HepG2 (cell line): ENCODE measurements at regions not wholly inside any gene's neighbourhood (a gene's known extent, or its start where the extent isn't known, plus 50 kb on each side); places are given as distances from the start of the nearest gene placed in this dataset.

Experiments
- ATAC-seq: fragments of 200-7000 bp; cut with Tn5 transposase; 3 replicates; pipeline ENCODE4 v1.9.1; 2020; ENCODE audit warnings: mild to moderate bottlenecking, moderate library complexity
- BruUV-seq: library from RNA; stranded (reverse); fragments of 400-500 nt; replicated peaks from 2 replicates; lab custom pipeline; 2021; lab: Mats Ljungman, UMichigan
- CTCF ChIA-PET: fragments of 300-600 bp; formaldehyde crosslinking; extraction: SDS; loops from one replicate; lab custom pipeline; 2021; ENCODE audit warnings: low total read pairs, inconsistent platforms, low intra/inter-chr PET ratio; lab: Yijun Ruan, JAX
- POLR2A ChIA-PET: fragments of 350-600 bp; sonication (Branson Sonifier 250); formaldehyde crosslinking; loops from one replicate; lab custom pipeline; 2020; ENCODE audit warnings: antibody characterized with exemption, inconsistent platforms; lab: Yijun Ruan, JAX
- DNase-seq: peaks from one replicate; pipeline ENCODE4 v3.0.0-alpha.2; 2015; ENCODE audit warnings: low spot score
- FAIRE-seq: peaks from 3 replicates; lab custom pipeline; 2011; peaks lifted over from hg19 to GRCh38; lab: Jason Lieb, UNC
- H2AFZ ChIP-seq: one replicate; pipeline ENCODE4 v1.6.1; 2011; ENCODE audit warnings: low read length, inconsistent platforms
- H3K27ac ChIP-seq: fragments of 300-600 bp; 3 replicates; pipeline ENCODE4 v1.8.0; 2011; ENCODE audit warnings: mixed run types, mild to moderate bottlenecking, mixed read lengths, low read length, inconsistent platforms; ENCODE audit not compliant: insufficient read depth; ENCODE audit errors: extremely low read length
- H3K27me3 ChIP-seq, 2 experiments: fragments of 200-600 bp in 1 of 2; 2 replicates in 1 of 2; 3 replicates in 1 of 2; pipeline versions ENCODE4 v1.6.0 to v1.8.0; 2011; ENCODE audit warnings: low read length in 2 of 2, mild to moderate bottlenecking in 2 of 2, moderate library complexity in 2 of 2, inconsistent platforms in 1 of 2; ENCODE audit not compliant: insufficient read depth in 2 of 2, control insufficient read depth in 1 of 2
- H3K36me3 ChIP-seq, 2 experiments: fragments of 200-600 bp in 1 of 2; replicated peaks in 1 of 2; 2 replicates in 1 of 2; 3 replicates in 1 of 2; pipeline versions ENCODE4 v1.5.1 to v1.8.0; 2011; ENCODE audit warnings: low read length in 2 of 2, inconsistent platforms in 1 of 2; ENCODE audit not compliant: insufficient read depth in 2 of 2, control insufficient read depth in 1 of 2
- H3K4me1 ChIP-seq: 2 replicates; pipeline ENCODE4 v1.5.1; 2012; ENCODE audit warnings: low read length, inconsistent platforms; ENCODE audit not compliant: insufficient read depth
- H3K4me2 ChIP-seq: 2 replicates; pipeline ENCODE4 v1.6.0; 2011; ENCODE audit warnings: low read depth, low read length, inconsistent platforms
- H3K4me3 ChIP-seq, 3 experiments: fragments of 200-600 bp in 1 of 3; sonication (generic), shearing (Covaris generic) in 1 of 3; replicated peaks in 1 of 3; 2 replicates each; pipeline ENCODE4 v1.5.1; 2011 to 2016; ENCODE audit warnings: low read length in 3 of 3, inconsistent platforms in 2 of 3, low read depth in 2 of 3, mild to moderate bottlenecking in 2 of 3, control low read depth in 1 of 3, mixed read lengths in 1 of 3; ENCODE audit not compliant: insufficient read depth in 1 of 3
- H3K79me2 ChIP-seq: one replicate; pipeline ENCODE4 v1.6.1; 2011; ENCODE audit warnings: low read length, inconsistent platforms; ENCODE audit not compliant: insufficient read depth
- H3K9ac ChIP-seq: 2 replicates; pipeline ENCODE4 v1.6.0; 2011; ENCODE audit warnings: mild to moderate bottlenecking, low read depth, low read length, inconsistent platforms; ENCODE audit not compliant: insufficient read depth
- H3K9me3 ChIP-seq: 2 replicates; pipeline ENCODE4 v1.5.1; 2012; ENCODE audit warnings: mild to moderate bottlenecking, low read length
- H4K20me1 ChIP-seq: 2 replicates; pipeline ENCODE4 v1.6.0; 2011; ENCODE audit warnings: inconsistent platforms, mild to moderate bottlenecking, low read length, moderate library complexity; ENCODE audit not compliant: insufficient read depth
- HMG20A ChIP-seq: IDR thresholded peaks from 2 replicates; pipeline ENCODE4 v1.6.1; 2016; ENCODE audit warnings: borderline replicate concordance
- HMG20B ChIP-seq: conservative IDR thresholded peaks from 2 replicates; pipeline ENCODE4 v1.6.1; 2016; ENCODE audit warnings: missing genetic modification reagents, missing compliant biosample characterization
- NFIB ChIP-seq: sonication (generic); formaldehyde crosslinking; IDR thresholded peaks from 2 replicates; pipeline ENCODE4 v1.9.0; 2021; ENCODE audit warnings: missing genetic modification reagents, mild to moderate bottlenecking, borderline replicate concordance
- THAP7 ChIP-seq: sonication (generic); formaldehyde crosslinking; IDR thresholded peaks from 2 replicates; pipeline ENCODE4 v1.8.1; 2023; ENCODE audit warnings: mild to moderate bottlenecking, missing genetic modification reagents
- ZNF136 ChIP-seq: sonication (generic); formaldehyde crosslinking; IDR thresholded peaks from 2 replicates; pipeline ENCODE4 v1.8.1; 2022; ENCODE audit warnings: low read depth, mild to moderate bottlenecking, moderate library complexity, missing genetic modification reagents
- ZNF18 ChIP-seq: sonication (generic); formaldehyde crosslinking; IDR thresholded peaks from 2 replicates; pipeline ENCODE4 v1.8.0; 2022; ENCODE audit warnings: mild to moderate bottlenecking, missing genetic modification reagents; ENCODE audit not compliant: insufficient replicate concordance
- ZNF256 ChIP-seq: sonication (generic); formaldehyde crosslinking; conservative IDR thresholded peaks from 2 replicates; pipeline ENCODE4 v1.4.0; 2020; ENCODE audit warnings: missing genetic modification reagents
- ZNF503 ChIP-seq: sonication (generic); formaldehyde crosslinking; IDR thresholded peaks from 2 replicates; pipeline ENCODE4 v1.4.0; 2020; ENCODE audit warnings: missing genetic modification reagents
- ZNF564 ChIP-seq: sonication (generic); formaldehyde crosslinking; IDR thresholded peaks from 2 replicates; pipeline ENCODE4 v1.8.1; 2023; ENCODE audit warnings: mild to moderate bottlenecking, missing genetic modification reagents
- ZNF879 ChIP-seq: sonication (generic); formaldehyde crosslinking; IDR thresholded peaks from 2 replicates; pipeline ENCODE4 v1.8.1; 2023; ENCODE audit warnings: missing genetic modification reagents
- WGBS: methylation state at CpG from one replicate; pipeline ENCODE4 v1.1.6; 2017; ENCODE audit warnings: low lambda C conversion rate; 5-methylcytosine and 5-hydroxymethylcytosine counted together
- in situ Hi-C: cut with HindIII; loops from 2 replicates; pipeline ENCODE4 v1.10.0; 2017; ENCODE audit warnings: low pct_unique_long_range_greater_than_20kb; ENCODE audit not compliant: extremely low pct_ligation_motif_present
- intact Hi-C: fragments of 100-400 bp; cut with micrococcal nuclease; formaldehyde crosslinking; loops from one replicate; pipeline ENCODE4 v1.10.0; 2022; ENCODE audit not compliant: unreplicated experiment
- TF ChIP-seq, protein P1 (sequence below): IDR thresholded peaks from 2 replicates; pipeline ENCODE4 v1.6.1; 2016; ENCODE audit warnings: missing genetic modification reagents, missing compliant biosample characterization
- TF ChIP-seq, protein P2 (sequence below), 2 experiments: sonication (generic) in 1 of 2; formaldehyde crosslinking in 1 of 2; IDR thresholded peaks; 2 replicates each; pipeline versions ENCODE4 v1.6.1 to v1.9.0; 2014 to 2022; ENCODE audit warnings: antibody characterized with exemption in 1 of 2, borderline replicate concordance in 1 of 2, inconsistent platforms in 1 of 2, low read depth in 1 of 2, missing genetic modification reagents in 1 of 2

GRCh38 chrX:40953369-40953768, 131.9 kb upstream of the USP9X start:
- WGBS = 82% methylated on average over 2 of the region's 2 CpGs
- no peak for TF ChIP-seq HMG20B (CRISPR knock-in tag)
- no peak for TF ChIP-seq ZNF18
- TF ChIP-seq, protein P1, sequence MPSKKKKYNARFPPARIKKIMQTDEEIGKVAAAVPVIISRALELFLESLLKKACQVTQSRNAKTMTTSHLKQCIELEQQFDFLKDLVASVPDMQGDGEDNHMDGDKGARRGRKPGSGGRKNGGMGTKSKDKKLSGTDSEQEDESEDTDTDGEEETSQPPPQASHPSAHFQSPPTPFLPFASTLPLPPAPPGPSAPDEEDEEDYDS (CRISPR knock-in tag) = no peak
- TF ChIP-seq NFIB = no peak
- TF ChIP-seq HMG20A = no peak
- TF ChIP-seq ZNF256 (CRISPR knock-in tag) = no peak
- TF ChIP-seq ZNF564 = no peak
- TF ChIP-seq THAP7 = no peak
- no peak for TF ChIP-seq ZNF503 (CRISPR knock-in tag)
- no peak for TF ChIP-seq ZNF879 (CRISPR knock-in tag)
- no peak for TF ChIP-seq ZNF136 (CRISPR knock-in tag)
- TF ChIP-seq, protein P2, sequence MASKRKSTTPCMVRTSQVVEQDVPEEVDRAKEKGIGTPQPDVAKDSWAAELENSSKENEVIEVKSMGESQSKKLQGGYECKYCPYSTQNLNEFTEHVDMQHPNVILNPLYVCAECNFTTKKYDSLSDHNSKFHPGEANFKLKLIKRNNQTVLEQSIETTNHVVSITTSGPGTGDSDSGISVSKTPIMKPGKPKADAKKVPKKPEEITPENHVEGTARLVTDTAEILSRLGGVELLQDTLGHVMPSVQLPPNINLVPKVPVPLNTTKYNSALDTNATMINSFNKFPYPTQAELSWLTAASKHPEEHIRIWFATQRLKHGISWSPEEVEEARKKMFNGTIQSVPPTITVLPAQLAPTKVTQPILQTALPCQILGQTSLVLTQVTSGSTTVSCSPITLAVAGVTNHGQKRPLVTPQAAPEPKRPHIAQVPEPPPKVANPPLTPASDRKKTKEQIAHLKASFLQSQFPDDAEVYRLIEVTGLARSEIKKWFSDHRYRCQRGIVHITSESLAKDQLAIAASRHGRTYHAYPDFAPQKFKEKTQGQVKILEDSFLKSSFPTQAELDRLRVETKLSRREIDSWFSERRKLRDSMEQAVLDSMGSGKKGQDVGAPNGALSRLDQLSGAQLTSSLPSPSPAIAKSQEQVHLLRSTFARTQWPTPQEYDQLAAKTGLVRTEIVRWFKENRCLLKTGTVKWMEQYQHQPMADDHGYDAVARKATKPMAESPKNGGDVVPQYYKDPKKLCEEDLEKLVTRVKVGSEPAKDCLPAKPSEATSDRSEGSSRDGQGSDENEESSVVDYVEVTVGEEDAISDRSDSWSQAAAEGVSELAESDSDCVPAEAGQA (IDR thresholded peaks at IDR 0.05; ENCODE audit: low read depth) = no peak
- TF ChIP-seq, protein P2 (CRISPR knock-in tag; IDR thresholded peaks at IDR 0.05; ENCODE audit: borderline replicate concordance) = no peak
- BruUV-seq = no TSS peak
- in situ Hi-C loops = no loop called here
- Histone ChIP-seq H3K4me1 (no peaks in the 10 kb centered on the region), H3K4me2 (no peak overlapping the region), H3K27ac (no peak overlapping the region), H3K9me3 (no peaks in the 10 kb centered on the region), H3K36me3 (no peaks in the 10 kb centered on the region), H3K27me3 (no peaks in the 10 kb centered on the region), H4K20me1 (no peaks in the 10 kb centered on the region), H3K4me3 (no peak overlapping the region), H2AFZ (no peak overlapping the region), H3K9ac (no peak overlapping the region), H3K79me2 (no peaks in the 10 kb centered on the region)
- intact Hi-C loops = no loop called here
- ChIA-PET POLR2A (no interaction called here), CTCF (no interaction called here)
- no peak for DNase-seq
- ATAC-seq = no peak
- FAIRE-seq = no peak
